ENCODE measurements at regions not wholly inside any gene's neighbourhood (a gene's known extent, or its start where the extent isn't known, plus 50 kb on each side); places are given as distances from the start of the nearest gene placed in this dataset.

DNA sequence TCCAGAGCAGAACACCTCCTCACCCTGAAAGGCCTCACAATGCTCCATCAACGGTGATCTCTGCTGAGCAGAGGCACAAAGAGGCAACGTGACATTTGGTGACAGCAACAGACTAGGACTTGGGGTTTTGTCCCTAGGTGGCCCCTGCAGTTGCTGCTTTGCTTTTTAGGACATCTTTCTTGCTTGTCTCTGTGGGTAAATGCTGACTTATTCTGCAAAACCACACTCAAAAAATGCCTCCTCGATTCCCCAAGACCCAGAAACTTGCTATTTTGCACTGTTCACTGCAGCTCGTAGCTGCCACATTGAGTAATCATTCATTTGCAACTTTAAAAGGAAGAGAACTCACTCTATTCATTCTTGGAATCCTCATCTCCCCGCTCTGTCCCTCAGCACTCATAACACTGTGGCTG is 209.9 kb downstream of the LY86 start (continued):
- TF ChIP-seq EZH2 (IDR thresholded peaks at IDR 0.05; ENCODE audit: low read depth, unreplicated experiment): no peak

DNA sequence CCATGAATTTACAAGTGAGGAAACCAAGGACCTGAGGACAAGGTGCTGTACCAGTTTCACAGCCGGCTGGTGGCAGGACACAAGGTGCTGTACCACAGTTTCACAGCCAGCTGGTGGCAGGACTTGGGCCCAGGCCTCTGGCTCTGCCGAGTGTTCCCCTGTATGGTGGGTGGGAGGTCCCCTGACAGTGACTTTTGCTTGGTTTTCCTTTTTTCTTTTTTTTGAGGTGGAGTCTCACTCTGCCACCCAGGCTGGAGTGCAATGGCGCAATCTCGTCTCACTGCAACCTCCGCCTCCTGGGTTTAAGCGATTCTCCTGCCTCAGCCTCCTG is 212.4 kb downstream of the LY86 start:
- H3K27ac ChIP-seq (ENCODE audit: low read depth): no peak overlapping the region
- no peaks in the 10 kb centered on the region for H3K79me2 ChIP-seq (replicated peaks; ENCODE audit: insufficient read depth)
- TF ChIP-seq ETS1 (IDR thresholded peaks at IDR 0.05) (no peak), STAT1 (IDR thresholded peaks at IDR 0.05; ENCODE audit: unreplicated experiment) (no peak), ZNF331 (CRISPR knock-in tag; IDR thresholded peaks at IDR 0.05; ENCODE audit: low read depth) (no peak), JUNB (IDR thresholded peaks at IDR 0.05; ENCODE audit: unreplicated experiment) (no peak), NANOG (IDR thresholded peaks at IDR 0.05; ENCODE audit: borderline replicate concordance) (no peak), POLR2AphosphoS5 (IDR thresholded peaks at IDR 0.05; ENCODE audit: low read depth) (no peak), CREB1 (CRISPR knock-in tag; IDR thresholded peaks at IDR 0.05; ENCODE audit: low read depth) (no peak), EZH2 (IDR thresholded peaks at IDR 0.05; ENCODE audit: low read depth, unreplicated experiment) (no peak), ZNF114 (CRISPR knock-in tag; IDR thresholded peaks at IDR 0.05) (no peak), EZH2phosphoT487 (IDR thresholded peaks at IDR 0.05; ENCODE audit: unreplicated experiment) (no peak)
- TF ChIP-seq, protein P1, sequence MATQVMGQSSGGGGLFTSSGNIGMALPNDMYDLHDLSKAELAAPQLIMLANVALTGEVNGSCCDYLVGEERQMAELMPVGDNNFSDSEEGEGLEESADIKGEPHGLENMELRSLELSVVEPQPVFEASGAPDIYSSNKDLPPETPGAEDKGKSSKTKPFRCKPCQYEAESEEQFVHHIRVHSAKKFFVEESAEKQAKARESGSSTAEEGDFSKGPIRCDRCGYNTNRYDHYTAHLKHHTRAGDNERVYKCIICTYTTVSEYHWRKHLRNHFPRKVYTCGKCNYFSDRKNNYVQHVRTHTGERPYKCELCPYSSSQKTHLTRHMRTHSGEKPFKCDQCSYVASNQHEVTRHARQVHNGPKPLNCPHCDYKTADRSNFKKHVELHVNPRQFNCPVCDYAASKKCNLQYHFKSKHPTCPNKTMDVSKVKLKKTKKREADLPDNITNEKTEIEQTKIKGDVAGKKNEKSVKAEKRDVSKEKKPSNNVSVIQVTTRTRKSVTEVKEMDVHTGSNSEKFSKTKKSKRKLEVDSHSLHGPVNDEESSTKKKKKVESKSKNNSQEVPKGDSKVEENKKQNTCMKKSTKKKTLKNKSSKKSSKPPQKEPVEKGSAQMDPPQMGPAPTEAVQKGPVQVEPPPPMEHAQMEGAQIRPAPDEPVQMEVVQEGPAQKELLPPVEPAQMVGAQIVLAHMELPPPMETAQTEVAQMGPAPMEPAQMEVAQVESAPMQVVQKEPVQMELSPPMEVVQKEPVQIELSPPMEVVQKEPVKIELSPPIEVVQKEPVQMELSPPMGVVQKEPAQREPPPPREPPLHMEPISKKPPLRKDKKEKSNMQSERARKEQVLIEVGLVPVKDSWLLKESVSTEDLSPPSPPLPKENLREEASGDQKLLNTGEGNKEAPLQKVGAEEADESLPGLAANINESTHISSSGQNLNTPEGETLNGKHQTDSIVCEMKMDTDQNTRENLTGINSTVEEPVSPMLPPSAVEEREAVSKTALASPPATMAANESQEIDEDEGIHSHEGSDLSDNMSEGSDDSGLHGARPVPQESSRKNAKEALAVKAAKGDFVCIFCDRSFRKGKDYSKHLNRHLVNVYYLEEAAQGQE (IDR thresholded peaks at IDR 0.05; ENCODE audit: unreplicated experiment): no peak
- TF ChIP-seq, protein P2, sequence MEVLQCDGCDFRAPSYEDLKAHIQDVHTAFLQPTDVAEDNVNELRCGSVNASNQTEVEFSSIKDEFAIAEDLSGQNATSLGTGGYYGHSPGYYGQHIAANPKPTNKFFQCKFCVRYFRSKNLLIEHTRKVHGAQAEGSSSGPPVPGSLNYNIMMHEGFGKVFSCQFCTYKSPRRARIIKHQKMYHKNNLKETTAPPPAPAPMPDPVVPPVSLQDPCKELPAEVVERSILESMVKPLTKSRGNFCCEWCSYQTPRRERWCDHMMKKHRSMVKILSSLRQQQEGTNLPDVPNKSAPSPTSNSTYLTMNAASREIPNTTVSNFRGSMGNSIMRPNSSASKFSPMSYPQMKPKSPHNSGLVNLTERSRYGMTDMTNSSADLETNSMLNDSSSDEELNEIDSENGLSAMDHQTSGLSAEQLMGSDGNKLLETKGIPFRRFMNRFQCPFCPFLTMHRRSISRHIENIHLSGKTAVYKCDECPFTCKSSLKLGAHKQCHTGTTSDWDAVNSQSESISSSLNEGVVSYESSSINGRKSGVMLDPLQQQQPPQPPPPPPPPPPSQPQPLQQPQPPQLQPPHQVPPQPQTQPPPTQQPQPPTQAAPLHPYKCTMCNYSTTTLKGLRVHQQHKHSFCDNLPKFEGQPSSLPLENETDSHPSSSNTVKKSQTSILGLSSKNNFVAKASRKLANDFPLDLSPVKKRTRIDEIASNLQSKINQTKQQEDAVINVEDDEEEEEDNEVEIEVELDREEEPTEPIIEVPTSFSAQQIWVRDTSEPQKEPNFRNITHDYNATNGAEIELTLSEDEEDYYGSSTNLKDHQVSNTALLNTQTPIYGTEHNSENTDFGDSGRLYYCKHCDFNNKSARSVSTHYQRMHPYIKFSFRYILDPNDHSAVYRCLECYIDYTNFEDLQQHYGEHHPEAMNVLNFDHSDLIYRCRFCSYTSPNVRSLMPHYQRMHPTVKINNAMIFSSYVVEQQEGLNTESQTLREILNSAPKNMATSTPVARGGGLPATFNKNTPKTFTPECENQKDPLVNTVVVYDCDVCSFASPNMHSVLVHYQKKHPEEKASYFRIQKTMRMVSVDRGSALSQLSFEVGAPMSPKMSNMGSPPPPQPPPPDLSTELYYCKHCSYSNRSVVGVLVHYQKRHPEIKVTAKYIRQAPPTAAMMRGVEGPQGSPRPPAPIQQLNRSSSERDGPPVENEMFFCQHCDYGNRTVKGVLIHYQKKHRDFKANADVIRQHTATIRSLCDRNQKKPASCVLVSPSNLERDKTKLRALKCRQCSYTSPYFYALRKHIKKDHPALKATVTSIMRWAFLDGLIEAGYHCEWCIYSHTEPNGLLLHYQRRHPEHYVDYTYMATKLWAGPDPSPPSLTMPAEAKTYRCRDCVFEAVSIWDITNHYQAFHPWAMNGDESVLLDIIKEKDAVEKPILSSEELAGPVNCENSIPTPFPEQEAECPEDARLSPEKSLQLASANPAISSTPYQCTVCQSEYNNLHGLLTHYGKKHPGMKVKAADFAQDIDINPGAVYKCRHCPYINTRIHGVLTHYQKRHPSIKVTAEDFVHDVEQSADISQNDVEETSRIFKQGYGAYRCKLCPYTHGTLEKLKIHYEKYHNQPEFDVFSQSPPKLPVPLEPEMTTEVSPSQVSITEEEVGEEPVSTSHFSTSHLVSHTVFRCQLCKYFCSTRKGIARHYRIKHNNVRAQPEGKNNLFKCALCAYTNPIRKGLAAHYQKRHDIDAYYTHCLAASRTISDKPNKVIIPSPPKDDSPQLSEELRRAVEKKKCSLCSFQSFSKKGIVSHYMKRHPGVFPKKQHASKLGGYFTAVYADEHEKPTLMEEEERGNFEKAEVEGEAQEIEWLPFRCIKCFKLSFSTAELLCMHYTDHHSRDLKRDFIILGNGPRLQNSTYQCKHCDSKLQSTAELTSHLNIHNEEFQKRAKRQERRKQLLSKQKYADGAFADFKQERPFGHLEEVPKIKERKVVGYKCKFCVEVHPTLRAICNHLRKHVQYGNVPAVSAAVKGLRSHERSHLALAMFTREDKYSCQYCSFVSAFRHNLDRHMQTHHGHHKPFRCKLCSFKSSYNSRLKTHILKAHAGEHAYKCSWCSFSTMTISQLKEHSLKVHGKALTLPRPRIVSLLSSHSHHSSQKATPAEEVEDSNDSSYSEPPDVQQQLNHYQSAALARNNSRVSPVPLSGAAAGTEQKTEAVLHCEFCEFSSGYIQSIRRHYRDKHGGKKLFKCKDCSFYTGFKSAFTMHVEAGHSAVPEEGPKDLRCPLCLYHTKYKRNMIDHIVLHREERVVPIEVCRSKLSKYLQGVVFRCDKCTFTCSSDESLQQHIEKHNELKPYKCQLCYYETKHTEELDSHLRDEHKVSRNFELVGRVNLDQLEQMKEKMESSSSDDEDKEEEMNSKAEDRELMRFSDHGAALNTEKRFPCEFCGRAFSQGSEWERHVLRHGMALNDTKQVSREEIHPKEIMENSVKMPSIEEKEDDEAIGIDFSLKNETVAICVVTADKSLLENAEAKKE (CRISPR knock-in tag; IDR thresholded peaks at IDR 0.05): no peak
- H4K20me1 ChIP-seq (replicated peaks; ENCODE audit: insufficient read depth): no peaks in the 10 kb centered on the region
- no peak overlapping the region for H3K27ac Mint-ChIP-seq
- H3F3A ChIP-seq (replicated peaks; ENCODE audit: low read depth): no peaks in the 10 kb centered on the region
- H3K9me3 Mint-ChIP-seq: no peaks in the 10 kb centered on the region; the same call in 1 of the 3 replicates
- H3K4me3 ChIP-seq: no peak overlapping the region
- H2AFZ ChIP-seq: no peak overlapping the region
- no peak for DNase-seq (ENCODE audit: low spot score)
- no peaks in the 10 kb centered on the region for H3K4me1 ChIP-seq (ENCODE audit: insufficient read depth)
- H3K4me3 Mint-ChIP-seq: no peak overlapping the region
- no peaks in the 10 kb centered on the region for H3K4me1 Mint-ChIP-seq
- H3K9me2 ChIP-seq (ENCODE audit: insufficient read depth): no peaks in the 10 kb centered on the region
- peaks cover 7% of the 10 kb centered on the region for H3K27me3 Mint-ChIP-seq (ENCODE audit: insufficient read depth, low read depth, poor library complexity)
- no peak for ATAC-seq
- no peak overlapping the region for H3K4me2 ChIP-seq
- no peaks in the 10 kb centered on the region for H3K27me3 ChIP-seq (ENCODE audit: insufficient read depth)
- H3K36me3 Mint-ChIP-seq (ENCODE audit: low read depth): no peaks in the 10 kb centered on the region
- H3K36me3 ChIP-seq (ENCODE audit: insufficient read depth): no peaks in the 10 kb centered on the region
